ENCODE measurements at regions not wholly inside any gene's neighbourhood (a gene's known extent, or its start where the extent isn't known, plus 50 kb on each side); places are given as distances from the start of the nearest gene placed in this dataset.

DNA sequence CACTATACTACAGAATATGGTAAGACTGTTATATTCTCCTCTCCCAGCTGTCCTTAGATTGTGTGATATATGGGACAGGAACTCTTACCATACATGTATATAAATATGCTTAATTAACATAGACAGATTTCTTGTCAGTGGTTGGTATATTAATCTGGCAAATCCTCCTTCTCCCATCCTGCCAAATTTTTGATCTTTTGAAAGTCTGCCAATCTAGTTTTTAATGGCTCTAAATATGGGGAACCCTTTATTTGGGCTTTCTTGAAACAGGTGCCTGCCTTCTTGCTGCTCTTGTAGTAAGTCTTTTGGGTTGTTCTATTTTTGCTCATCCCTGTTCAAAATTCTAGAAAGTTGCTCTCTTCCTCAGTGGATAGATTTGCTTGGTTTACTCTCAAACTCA, 63.5 kb downstream of the SPATA31D1 start:
- H2BK5ac ChIP-seq (ENCODE audit: insufficient read length, low read length) = no peak overlapping the region
- H3K18ac ChIP-seq (ENCODE audit: insufficient read length, low read depth, low read length) = no peak overlapping the region
- H2BK15ac ChIP-seq (ENCODE audit: low read depth, low read length) = no peak overlapping the region
- Mint-ChIP-seq H3K36me3 (ENCODE audit: insufficient read depth in 1 of 3, low read depth in 3 of 3) (no peaks in the 10 kb centered on the region), H3K9me3 (peaks cover 0 to 7% of the 10 kb centered on the region in 2 experiments; a peak in 2 of 5 replicates), H3K4me1 (peaks cover 0 to 3% of the 10 kb centered on the region in 2 experiments; a peak in 1 of 4 replicates), H3K4me3 (no peak overlapping the region), H3K27ac (no peak overlapping the region), H3K27me3 (ENCODE audit: low read depth) (no peaks in the 10 kb centered on the region)
- H2BK12ac ChIP-seq (ENCODE audit: insufficient read length, low read depth, low read length) = no peak overlapping the region
- no peak overlapping the region for H3K9ac ChIP-seq (ENCODE audit: extremely low read depth, insufficient read length, low read length)
- H2BK20ac ChIP-seq (ENCODE audit: low read depth, low read length, poor library complexity, severe bottlenecking) = no peak overlapping the region
- H3K23ac ChIP-seq (ENCODE audit: insufficient read length, low read depth, low read length) = no peak overlapping the region
- H3K4me2 ChIP-seq (ENCODE audit: insufficient read depth, insufficient read length, low read length) = no peak overlapping the region
- H3K4ac ChIP-seq (ENCODE audit: low read depth, low read length) = no peak overlapping the region
- no peak overlapping the region for H3K56ac ChIP-seq (ENCODE audit: insufficient read length, low read depth, low read length)
- DNase-seq = no peak
- no peaks in the 10 kb centered on the region for H3K79me2 ChIP-seq (ENCODE audit: insufficient read depth, low read length)
- no peak overlapping the region for H2BK120ac ChIP-seq (ENCODE audit: low read depth, low read length, poor library complexity, severe bottlenecking)
- H2AFZ ChIP-seq (ENCODE audit: low read length) = no peak overlapping the region
- no peak overlapping the region for H4K91ac ChIP-seq (ENCODE audit: insufficient read length, low read depth, low read length)
- no peaks in the 10 kb centered on the region for H4K20me1 ChIP-seq (ENCODE audit: control insufficient read depth, insufficient read depth, insufficient read length)
- no peak overlapping the region for H2AK5ac ChIP-seq (ENCODE audit: insufficient read length, low read length)
- no peak overlapping the region for H3K27ac ChIP-seq (ENCODE audit: insufficient read length, low read depth, low read length)
- no peaks in the 10 kb centered on the region for H3K4me1 ChIP-seq (ENCODE audit: insufficient read depth, low read length)
- no peaks in the 10 kb centered on the region for H3K23me2 ChIP-seq (ENCODE audit: insufficient read length, low read depth, low read length, poor library complexity, severe bottlenecking)
- no peaks in the 10 kb centered on the region for H3K27me3 ChIP-seq (ENCODE audit: insufficient read depth, low read length)
- no peak overlapping the region for H3K14ac ChIP-seq (ENCODE audit: insufficient read depth, low read length)
- no peaks in the 10 kb centered on the region for H3K79me1 ChIP-seq (ENCODE audit: insufficient read depth, low read depth, low read length, poor library complexity, severe bottlenecking)
- H4K5ac ChIP-seq (ENCODE audit: insufficient read length, low read depth, low read length) = no peak overlapping the region
- TF ChIP-seq, protein P1, sequence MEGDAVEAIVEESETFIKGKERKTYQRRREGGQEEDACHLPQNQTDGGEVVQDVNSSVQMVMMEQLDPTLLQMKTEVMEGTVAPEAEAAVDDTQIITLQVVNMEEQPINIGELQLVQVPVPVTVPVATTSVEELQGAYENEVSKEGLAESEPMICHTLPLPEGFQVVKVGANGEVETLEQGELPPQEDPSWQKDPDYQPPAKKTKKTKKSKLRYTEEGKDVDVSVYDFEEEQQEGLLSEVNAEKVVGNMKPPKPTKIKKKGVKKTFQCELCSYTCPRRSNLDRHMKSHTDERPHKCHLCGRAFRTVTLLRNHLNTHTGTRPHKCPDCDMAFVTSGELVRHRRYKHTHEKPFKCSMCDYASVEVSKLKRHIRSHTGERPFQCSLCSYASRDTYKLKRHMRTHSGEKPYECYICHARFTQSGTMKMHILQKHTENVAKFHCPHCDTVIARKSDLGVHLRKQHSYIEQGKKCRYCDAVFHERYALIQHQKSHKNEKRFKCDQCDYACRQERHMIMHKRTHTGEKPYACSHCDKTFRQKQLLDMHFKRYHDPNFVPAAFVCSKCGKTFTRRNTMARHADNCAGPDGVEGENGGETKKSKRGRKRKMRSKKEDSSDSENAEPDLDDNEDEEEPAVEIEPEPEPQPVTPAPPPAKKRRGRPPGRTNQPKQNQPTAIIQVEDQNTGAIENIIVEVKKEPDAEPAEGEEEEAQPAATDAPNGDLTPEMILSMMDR (conservative IDR thresholded peaks at IDR 0.05) = no peak
- H3T11ph ChIP-seq (ENCODE audit: low read length) = no peak overlapping the region
- no peaks in the 10 kb centered on the region for H3K9me3 ChIP-seq (ENCODE audit: control insufficient read depth, low read depth, low read length)
- H4K8ac ChIP-seq (replicated peaks; ENCODE audit: insufficient read length, low read depth, low read length) = no peak overlapping the region
